GM12892 (cell line): ENCODE measurements at regions not wholly inside any gene's neighbourhood (a gene's known extent, or its start where the extent isn't known, plus 50 kb on each side); places are given as distances from the start of the nearest gene placed in this dataset.

Experiments used
- DNase-seq: peaks from one replicate; pipeline ENCODE4 v3.0.0; 2011; ENCODE audit not compliant: insufficient read length
- FAIRE-seq: peaks from 2 replicates; lab custom pipeline; 2011; peaks lifted over from hg19 to GRCh38; lab: Jason Lieb, UNC
- POLR2A ChIP-seq: IDR thresholded peaks from 2 replicates; pipeline ENCODE4 v1.6.1; 2011; ENCODE audit warnings: low read depth, low read length, control low read depth
- POLR2AphosphoS5 ChIP-seq: IDR thresholded peaks from 2 replicates; pipeline ENCODE4 v1.6.1; 2011; ENCODE audit warnings: low read depth, low read length, control low read depth
- TAF1 ChIP-seq: IDR thresholded peaks from 2 replicates; pipeline ENCODE4 v1.6.1; 2011; ENCODE audit warnings: low read depth, mild to moderate bottlenecking, control low read depth, low read length, borderline replicate concordance

DNA sequence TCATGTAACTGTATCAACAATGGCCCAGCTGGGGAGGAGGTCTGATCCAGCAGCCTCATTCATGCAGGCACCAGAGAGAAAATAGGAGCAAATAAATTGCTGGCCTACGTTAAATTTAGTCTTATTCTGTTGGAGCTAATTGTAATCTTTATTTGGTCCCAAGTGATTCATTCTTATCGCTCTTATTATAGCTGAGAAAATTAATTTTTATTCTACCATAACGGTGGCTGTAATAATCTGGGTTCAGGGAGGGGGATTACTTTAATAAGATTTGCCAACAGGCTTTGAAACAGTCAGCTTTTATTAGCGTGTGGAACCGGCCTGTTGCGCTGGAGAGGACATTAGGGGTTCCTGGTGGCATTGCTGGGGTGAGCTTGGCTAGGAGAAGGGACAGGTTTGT is 254.9 kb downstream of the AACS start:
- TF ChIP-seq POLR2AphosphoS5 (no peak), POLR2A (no peak), TAF1 (no peak)
- FAIRE-seq: no peak
- no peak for DNase-seq

GRCh38 chr12:125324861-125325490 is 259.7 kb downstream of the AACS start:
- DNase-seq: no peak
- FAIRE-seq: no peak
- no peak for TF ChIP-seq POLR2A
- TF ChIP-seq TAF1: no peak
- TF ChIP-seq POLR2AphosphoS5: no peak

- FAIRE-seq: no peak
- TF ChIP-seq TAF1 (no peak), POLR2AphosphoS5 (no peak), POLR2A (no peak)
- DNase-seq: no peak
Observed at GRCh38 chr12:125329239-125330102, 264.2 kb downstream of the AACS start.

DNA sequence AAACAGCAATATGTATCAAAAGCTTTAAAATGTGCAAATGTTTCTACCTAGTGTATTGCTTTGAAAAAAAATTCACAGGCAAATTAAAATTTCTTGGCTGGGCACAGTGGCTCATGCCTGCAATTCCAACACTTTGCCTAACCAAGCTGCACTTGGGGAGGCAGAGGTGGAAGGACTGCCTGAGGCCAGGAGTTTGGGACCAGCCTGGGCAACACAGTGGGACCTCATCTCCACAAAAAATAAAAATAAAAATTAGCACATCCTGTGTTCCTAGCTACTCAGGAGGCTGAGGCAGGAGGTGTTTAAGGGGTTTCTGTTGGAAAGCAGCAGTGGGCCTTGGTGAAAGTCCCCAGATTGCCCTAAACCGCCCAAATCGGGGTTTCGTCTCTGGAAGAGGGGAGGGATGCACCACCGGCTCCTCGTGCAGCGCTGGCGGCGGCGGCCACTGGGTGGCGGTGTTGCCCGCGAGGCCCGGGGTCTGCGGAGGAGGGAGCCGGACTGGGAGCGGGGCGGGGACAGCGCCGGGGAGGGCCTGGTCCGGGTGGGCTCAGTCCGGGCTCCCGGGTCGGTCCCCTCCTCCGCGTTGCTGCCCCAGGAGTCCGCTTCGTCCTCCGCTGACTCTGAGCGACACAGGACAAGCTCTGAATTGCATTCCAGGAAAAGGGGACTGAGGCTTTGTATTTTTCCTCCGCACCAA is 265.6 kb downstream of the AACS start:
- FAIRE-seq: peak; percentile 67

DNA sequence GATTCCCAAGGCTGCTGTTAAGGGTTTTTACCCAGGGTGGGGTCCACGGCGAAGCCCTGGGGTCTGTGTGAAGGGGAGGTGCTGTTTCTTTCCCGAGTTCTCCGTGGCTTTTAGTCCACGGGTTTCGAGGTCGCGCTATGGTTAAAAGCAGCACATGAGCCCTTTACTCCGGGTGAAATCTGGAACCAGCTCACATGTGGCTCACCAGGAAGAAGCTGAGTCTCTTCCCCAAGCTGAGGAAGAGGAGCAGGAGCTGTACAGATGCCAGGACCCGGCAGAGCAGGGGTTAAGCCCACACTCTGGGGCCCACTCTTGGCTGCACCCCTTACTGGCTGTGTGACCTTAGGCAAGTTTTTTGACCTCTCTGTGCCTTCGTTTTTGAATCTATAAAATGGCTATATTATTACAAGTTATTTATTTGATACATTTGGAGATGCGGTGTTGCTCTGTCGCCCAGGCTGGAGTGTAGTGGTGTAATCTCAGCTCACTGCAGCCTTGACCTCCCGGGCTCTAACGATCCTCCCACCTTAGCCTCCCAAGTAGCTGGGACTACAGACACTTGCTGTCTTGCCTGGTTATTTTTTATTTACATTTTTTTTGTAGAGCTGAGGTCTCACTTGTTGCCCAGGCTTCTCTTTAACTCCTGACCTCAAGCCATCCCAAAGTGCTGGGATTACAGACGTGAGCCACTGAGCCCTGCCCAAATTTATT is 266.3 kb downstream of the AACS start:
- DNase-seq (no peak), FAIRE-seq (no peak)
- TF ChIP-seq TAF1 (no peak), POLR2AphosphoS5 (no peak), POLR2A (no peak)

More for the DNA sequence above, 265.6 kb downstream of the AACS start:
- TF ChIP-seq POLR2A: no peak
- TF ChIP-seq TAF1: no peak
- no peak for TF ChIP-seq POLR2AphosphoS5
- DNase-seq: peak; percentile 79

DNA sequence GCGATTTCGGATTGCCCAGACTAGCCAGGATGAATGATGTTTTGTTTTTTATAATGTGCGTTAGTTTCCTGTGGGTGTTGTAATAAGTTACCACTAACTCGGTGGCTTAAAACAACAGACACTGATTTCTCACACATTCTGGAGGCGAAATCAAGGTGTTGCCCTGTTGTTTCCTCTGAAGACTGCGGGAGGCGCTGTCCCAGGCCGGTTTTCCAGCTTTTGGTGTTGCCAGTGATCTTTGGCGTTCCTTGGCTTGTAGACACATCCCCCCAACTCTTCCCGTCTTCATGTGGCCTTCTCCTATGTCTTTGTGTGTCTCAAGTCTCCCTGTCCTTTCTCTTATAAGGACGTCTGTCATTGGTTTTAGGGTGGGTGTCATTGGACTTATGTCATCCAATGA is 267.7 kb downstream of the AACS start:
- DNase-seq (no peak), FAIRE-seq (no peak)
- no peak for TF ChIP-seq POLR2A
- TF ChIP-seq POLR2AphosphoS5: no peak

GRCh38 chr12:125336246-125336645 is 271.0 kb downstream of the AACS start:
- FAIRE-seq (no peak), DNase-seq (no peak)
- TF ChIP-seq POLR2A (no peak), TAF1 (no peak)

DNA sequence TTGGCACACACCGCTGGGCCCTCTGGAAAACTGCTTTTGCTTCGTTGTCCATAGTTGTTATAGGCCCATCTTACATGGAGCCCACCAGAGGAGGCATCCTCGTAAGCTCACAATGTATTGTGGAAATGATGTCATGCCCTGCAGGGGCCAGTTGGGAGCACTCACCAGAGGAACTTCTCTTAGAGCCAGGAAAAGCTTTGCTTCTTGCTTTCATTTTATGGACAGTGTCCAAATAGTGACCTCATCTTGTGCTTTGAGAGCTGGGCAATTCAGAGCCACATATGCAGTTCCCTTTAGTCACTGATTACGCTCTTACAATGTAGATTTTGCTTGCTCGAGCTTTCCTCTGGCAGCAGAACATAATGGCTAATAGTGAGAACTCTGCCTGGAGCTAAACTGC is 275.6 kb downstream of the AACS start:
- DNase-seq (no peak), FAIRE-seq (no peak)
- TF ChIP-seq POLR2A: no peak
- no peak for TF ChIP-seq POLR2AphosphoS5
- TF ChIP-seq TAF1: no peak

GRCh38 chr12:125341422-125341821 is 276.2 kb downstream of the AACS start:
- no peak for TF ChIP-seq TAF1
- TF ChIP-seq POLR2A: no peak
- DNase-seq (no peak), FAIRE-seq (no peak)

DNA sequence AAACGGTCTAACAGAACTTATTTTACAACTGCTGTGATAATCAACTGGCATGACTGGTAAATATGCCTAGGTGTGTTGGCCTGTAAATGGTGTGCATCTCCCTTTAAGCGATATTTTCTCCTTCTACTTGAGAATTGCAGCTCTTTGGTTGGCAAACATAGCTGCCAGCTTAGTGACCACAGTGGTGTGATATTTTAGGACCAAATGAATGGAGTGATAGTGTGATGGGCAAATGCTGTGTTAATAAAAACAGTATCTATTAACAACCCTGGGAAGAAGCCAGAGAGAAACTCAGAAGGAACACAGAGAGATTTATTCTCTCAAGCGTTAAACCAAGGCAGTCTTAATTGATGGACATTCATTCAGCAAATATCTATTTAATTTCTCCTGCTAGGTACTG is 278.4 kb downstream of the AACS start:
- DNase-seq: no peak
- TF ChIP-seq POLR2A (no peak), POLR2AphosphoS5 (no peak), TAF1 (no peak)
- FAIRE-seq: no peak

DNA sequence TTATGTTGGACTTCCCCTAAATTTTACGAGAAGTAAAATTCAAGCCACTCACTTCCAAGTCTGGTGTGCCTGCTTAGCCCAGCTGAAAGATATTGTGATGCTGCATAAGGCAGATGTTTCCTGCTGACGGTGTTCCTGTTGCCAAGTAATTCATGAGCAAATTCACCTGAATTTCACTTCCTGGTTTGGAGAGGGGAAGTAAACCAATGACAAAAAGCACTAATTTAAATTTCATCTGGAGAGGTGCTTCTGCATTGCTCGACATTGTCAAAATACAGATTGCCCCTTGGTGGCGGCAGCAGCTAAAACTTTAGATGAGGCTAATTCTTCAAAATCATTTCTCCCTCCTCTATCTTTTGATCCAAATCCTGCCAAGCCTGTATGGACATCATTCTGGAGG is 281.1 kb downstream of the AACS start:
- FAIRE-seq (no peak), DNase-seq (no peak)
- TF ChIP-seq POLR2AphosphoS5 (no peak), POLR2A (no peak), TAF1 (no peak)
